SK-N-SH treated with all-trans-retinoic acid at 6 μM for 48 hours (cell line): ENCODE measurements at regions not wholly inside any gene's neighbourhood (a gene's known extent, or its start where the extent isn't known, plus 50 kb on each side); places are given as distances from the start of the nearest gene placed in this dataset.

Source experiments
- CREB5 ChIP-seq: fragments of 250-450 bp; sonication (Bioruptor Pico); IDR thresholded peaks from 2 replicates; pipeline ENCODE4 v1.5.1; 2020; ENCODE audit warnings: low read depth, mild to moderate bottlenecking, moderate library complexity
- ESRRG ChIP-seq: fragments of 250-450 bp; sonication (Bioruptor Pico); IDR thresholded peaks from 2 replicates; pipeline ENCODE4 v1.6.1; 2021; ENCODE audit warnings: mild to moderate bottlenecking
- PATZ1 ChIP-seq: fragments of 250-450 bp; sonication (Bioruptor Pico); IDR thresholded peaks from 2 replicates; pipeline ENCODE4 v1.8.0; 2020; ENCODE audit warnings: mild to moderate bottlenecking, moderate library complexity, borderline replicate concordance
- RARB ChIP-seq: fragments of 250-450 bp; sonication (Bioruptor Pico); IDR thresholded peaks from 2 replicates; pipeline ENCODE4 v1.8.0; 2021; ENCODE audit warnings: mild to moderate bottlenecking, moderate library complexity
- TOX ChIP-seq: fragments of 250-450 bp; sonication (Bioruptor Pico); IDR thresholded peaks from 2 replicates; pipeline ENCODE4 v1.8.0; 2021; ENCODE audit warnings: mild to moderate bottlenecking, moderate library complexity, borderline replicate concordance
- ZFP30 ChIP-seq: fragments of 450-650 bp; formaldehyde crosslinking; IDR thresholded peaks from 2 replicates; pipeline ENCODE4 v1.5.0; 2022; ENCODE audit warnings: mild to moderate bottlenecking, moderate library complexity
- ZNF8 ChIP-seq: fragments of 450-650 bp; formaldehyde crosslinking; IDR thresholded peaks from 2 replicates; pipeline ENCODE4 v1.5.0; 2020; ENCODE audit warnings: mild to moderate bottlenecking, moderate library complexity

- TF ChIP-seq TOX (CRISPR knock-in tag) (no peak), ZFP30 (CRISPR knock-in tag) (no peak), RARB (CRISPR knock-in tag) (no peak), ZNF8 (no peak), ESRRG (CRISPR knock-in tag) (no peak), PATZ1 (CRISPR knock-in tag) (no peak), CREB5 (no peak)
Measured at GRCh38 chr10:20601941-20602461, 295.1 kb downstream of the NEBL start.
